ENCODE measurements at regions not wholly inside any gene's neighbourhood (a gene's known extent, or its start where the extent isn't known, plus 50 kb on each side); places are given as distances from the start of the nearest gene placed in this dataset.

- Histone ChIP-seq H3K4me2 (ENCODE audit: insufficient read depth, low read length) (no peak overlapping the region), H3K4me3 (ENCODE audit: low read depth in 1 of 2, low read length in 2 of 2) (no peak overlapping the region), H4K20me1 (ENCODE audit: insufficient read depth, low read length) (no peaks in the 10 kb centered on the region), H3K79me2 (ENCODE audit: insufficient read depth, low read length) (no peaks in the 10 kb centered on the region), H3K36me3 (ENCODE audit: insufficient read depth, low read length) (no peaks in the 10 kb centered on the region), H3K27ac (ENCODE audit: low read length) (no peak overlapping the region), H2AFZ (ENCODE audit: low read depth, low read length) (no peak overlapping the region), H3K27me3 (ENCODE audit: insufficient read depth, low read length, poor library complexity) (peaks cover 23% of the 10 kb centered on the region), H3K4me1 (ENCODE audit: insufficient read depth, low read length) (no peaks in the 10 kb centered on the region), H3K9me3 (ENCODE audit: insufficient read depth, low read length, severe bottlenecking) (no peaks in the 10 kb centered on the region), H3K9ac (ENCODE audit: low read depth, low read length) (no peak overlapping the region)
- DNase-seq (no peak), ATAC-seq (ENCODE audit: insufficient read depth, low read depth) (no peak)
- no peak for TF ChIP-seq EZH2 (IDR thresholded peaks at IDR 0.05; ENCODE audit: borderline replicate concordance, low read depth, low read length, severe bottlenecking)
- TF ChIP-seq CTCF (IDR thresholded peaks at IDR 0.05; ENCODE audit: borderline replicate concordance, extremely low read depth, low read length, poor library complexity, severe bottlenecking), result no peak
Measured at GRCh38 chr20:4342609-4343008, 93.5 kb upstream of the ADRA1D start.

DNA sequence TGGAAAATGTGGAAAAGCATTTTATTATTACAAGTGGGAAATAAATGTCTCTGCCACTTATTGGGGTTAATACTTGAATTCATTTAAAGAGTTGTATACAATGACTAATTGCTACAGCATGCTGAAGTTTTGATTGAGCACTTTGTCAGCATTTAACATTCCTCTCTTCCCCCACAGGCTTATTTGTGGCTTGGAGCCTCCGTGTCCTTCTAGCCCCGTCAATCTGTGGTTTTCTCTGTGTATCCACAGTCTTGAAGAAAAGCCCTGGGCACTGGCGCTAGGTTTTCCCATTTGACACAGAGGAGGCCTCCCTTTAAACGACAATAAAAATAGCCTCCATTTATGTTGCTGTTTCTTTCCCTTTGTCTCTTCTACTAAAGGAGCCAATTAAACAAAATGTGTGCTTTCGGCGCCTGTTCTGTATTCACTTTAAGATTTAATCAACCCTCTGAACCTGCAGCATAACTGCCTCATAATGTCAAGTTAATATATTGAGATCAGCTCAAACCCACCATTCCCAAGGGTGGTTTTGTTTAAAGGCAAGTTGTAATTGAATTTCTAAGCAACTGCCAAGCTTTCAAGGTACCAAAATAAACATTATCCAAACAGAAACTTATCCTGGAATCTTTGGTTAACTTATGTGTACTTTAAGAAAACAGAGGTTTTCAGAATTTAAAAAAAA is 92.9 kb upstream of the ADRA1D start:
- H4K20me1 ChIP-seq (ENCODE audit: insufficient read depth, low read length), result no peaks in the 10 kb centered on the region
- H3K4me3 ChIP-seq (ENCODE audit: low read depth in 1 of 2, low read length in 2 of 2), result no peak overlapping the region
- H3K36me3 ChIP-seq (ENCODE audit: insufficient read depth, low read length), result no peaks in the 10 kb centered on the region
- H3K9ac ChIP-seq (ENCODE audit: low read depth, low read length), result no peak overlapping the region
- TF ChIP-seq EZH2 (IDR thresholded peaks at IDR 0.05; ENCODE audit: borderline replicate concordance, low read depth, low read length, severe bottlenecking) (no peak), CTCF (IDR thresholded peaks at IDR 0.05; ENCODE audit: borderline replicate concordance, extremely low read depth, low read length, poor library complexity, severe bottlenecking) (no peak)
- ATAC-seq (ENCODE audit: insufficient read depth, low read depth), result no peak
- H3K27me3 ChIP-seq (ENCODE audit: insufficient read depth, low read length, poor library complexity), result peaks cover 19% of the 10 kb centered on the region
- H3K4me1 ChIP-seq (ENCODE audit: insufficient read depth, low read length), result no peaks in the 10 kb centered on the region
- no peak overlapping the region for H2AFZ ChIP-seq (ENCODE audit: low read depth, low read length)
- no peak overlapping the region for H3K4me2 ChIP-seq (ENCODE audit: insufficient read depth, low read length)
- H3K9me3 ChIP-seq (ENCODE audit: insufficient read depth, low read length, severe bottlenecking), result no peaks in the 10 kb centered on the region
- H3K79me2 ChIP-seq (ENCODE audit: insufficient read depth, low read length), result no peaks in the 10 kb centered on the region
- H3K27ac ChIP-seq (ENCODE audit: low read length), result no peak overlapping the region
- no peak for DNase-seq

GRCh38 chr20:4335722-4336121 is 86.6 kb upstream of the ADRA1D start:
- no peak overlapping the region for H2AFZ ChIP-seq (ENCODE audit: low read depth, low read length)
- no peaks in the 10 kb centered on the region for H4K20me1 ChIP-seq (ENCODE audit: insufficient read depth, low read length)
- H3K9ac ChIP-seq (ENCODE audit: low read depth, low read length), result no peak overlapping the region
- no peak for TF ChIP-seq EZH2 (IDR thresholded peaks at IDR 0.05; ENCODE audit: borderline replicate concordance, low read depth, low read length, severe bottlenecking)
- TF ChIP-seq CTCF (IDR thresholded peaks at IDR 0.05; ENCODE audit: borderline replicate concordance, extremely low read depth, low read length, poor library complexity, severe bottlenecking), result no peak
- ATAC-seq (ENCODE audit: insufficient read depth, low read depth) (no peak), DNase-seq (no peak)
- peaks cover 20% of the 10 kb centered on the region for H3K27me3 ChIP-seq (ENCODE audit: insufficient read depth, low read length, poor library complexity)
- no peak overlapping the region for H3K27ac ChIP-seq (ENCODE audit: low read length)
- no peak overlapping the region for H3K4me2 ChIP-seq (ENCODE audit: insufficient read depth, low read length)
- no peaks in the 10 kb centered on the region for H3K79me2 ChIP-seq (ENCODE audit: insufficient read depth, low read length)
- H3K9me3 ChIP-seq (ENCODE audit: insufficient read depth, low read length, severe bottlenecking), result no peaks in the 10 kb centered on the region
- H3K4me3 ChIP-seq (ENCODE audit: low read depth in 1 of 2, low read length in 2 of 2), result no peak overlapping the region
- H3K36me3 ChIP-seq (ENCODE audit: insufficient read depth, low read length), result no peaks in the 10 kb centered on the region
- no peaks in the 10 kb centered on the region for H3K4me1 ChIP-seq (ENCODE audit: insufficient read depth, low read length)

All from DND-41 (cell line).